Esophagus muscularis mucosa (tissue), 4 donors: ENCODE measurements at regions not wholly inside any gene's neighbourhood (a gene's known extent, or its start where the extent isn't known, plus 50 kb on each side); places are given as distances from the start of the nearest gene placed in this dataset.
"Not testable (repeated sequence)": the region's sequence is repeated elsewhere in the genome, so short reads cannot be mapped to it uniquely, and the experiment has no call there.

Experiments used
- DNase-seq: peaks from one replicate; pipeline ENCODE4 v3.0.0-alpha.2; 2017; ENCODE audit errors: extremely low spot score
- H3K27ac ChIP-seq, 4 donors: fragments of 200-600 bp; sonication (generic); replicated peaks in 1 of 4; 1 replicate in 3 of 4; 2 replicates in 1 of 4; pipeline ENCODE4 v1.5.1; 2016 to 2019; ENCODE audit warnings: mild to moderate bottlenecking in 1 of 4
- H3K27me3 ChIP-seq, 4 donors: fragments of 200-600 bp; sonication (generic); one replicate each; pipeline versions ENCODE4 v1.5.1 to v1.6.0; 2016 to 2019
- H3K36me3 ChIP-seq, 4 donors: fragments of 200-600 bp; sonication (generic); one replicate each; pipeline ENCODE4 v1.5.1; 2016 to 2019
- H3K4me1 ChIP-seq, 4 donors: fragments of 200-600 bp; sonication (generic); one replicate each; pipeline ENCODE4 v1.5.1; 2016 to 2019
- H3K4me3 ChIP-seq, 4 donors: fragments of 200-600 bp; sonication (generic); 1 replicate in 2 of 4; 2 replicates in 2 of 4; pipeline ENCODE4 v1.5.1; 2016 to 2019; ENCODE audit warnings: mild to moderate bottlenecking in 4 of 4, moderate library complexity in 1 of 4
- H3K9me3 ChIP-seq, 4 donors: fragments of 200-600 bp; sonication (generic); 1 replicate in 3 of 4; 2 replicates in 1 of 4; pipeline ENCODE4 v1.5.1; 2016 to 2019
- EP300 ChIP-seq: sonication (generic); formaldehyde crosslinking; IDR thresholded peaks from one replicate; pipeline ENCODE4 v1.6.1; 2017; ENCODE audit warnings: antibody characterized with exemption
- POLR2A ChIP-seq: fragments of 450-650 bp; IDR thresholded peaks from one replicate; pipeline ENCODE4 v1.6.1; 2017; ENCODE audit warnings: antibody characterized with exemption, moderate library complexity, mild to moderate bottlenecking, low read depth
- POLR2AphosphoS5 ChIP-seq, 2 donors: sonication (generic); formaldehyde crosslinking; IDR thresholded peaks; one replicate each; pipeline ENCODE4 v1.6.1; 2017; ENCODE audit warnings: antibody characterized with exemption in 2 of 2
- WGBS: methylation state at CpG from one replicate; pipeline ENCODE4 v1.1.5; 2018; 5-methylcytosine and 5-hydroxymethylcytosine counted together
- intact Hi-C: fragments of 100-400 bp; cut with DNase I; formaldehyde crosslinking; loops from one replicate; pipeline ENCODE4 v1.15.1; 2023
- TF ChIP-seq, protein P1 (sequence below), 3 experiments: fragments of 200-600 bp in 2 of 3; fragments of 450-650 bp in 1 of 3; sonication (generic) in 2 of 3; IDR thresholded peaks; one replicate each; pipeline ENCODE4 v1.5.1; 2017 to 2019; ENCODE audit warnings: antibody characterized with exemption in 3 of 3, mild to moderate bottlenecking in 2 of 3, moderate library complexity in 1 of 3

GRCh38 chr4:137738375-137738990, 206.2 kb upstream of the PCDH18 start:
- intact Hi-C loops: no loop called here
- Histone ChIP-seq H3K4me1 (no peaks in the 10 kb centered on the region), H3K4me3 (no peak overlapping the region), H3K36me3 (no peaks in the 10 kb centered on the region), H3K27me3 (no peaks in the 10 kb centered on the region), H3K9me3 (peaks cover 0 to 1% (median 0%) of the 10 kb centered on the region in 4 donors), H3K27ac (no peak overlapping the region)
- TF ChIP-seq EP300: no peak
- TF ChIP-seq POLR2AphosphoS5 (IDR thresholded peaks at IDR 0.05): no peak
- TF ChIP-seq, protein P1, sequence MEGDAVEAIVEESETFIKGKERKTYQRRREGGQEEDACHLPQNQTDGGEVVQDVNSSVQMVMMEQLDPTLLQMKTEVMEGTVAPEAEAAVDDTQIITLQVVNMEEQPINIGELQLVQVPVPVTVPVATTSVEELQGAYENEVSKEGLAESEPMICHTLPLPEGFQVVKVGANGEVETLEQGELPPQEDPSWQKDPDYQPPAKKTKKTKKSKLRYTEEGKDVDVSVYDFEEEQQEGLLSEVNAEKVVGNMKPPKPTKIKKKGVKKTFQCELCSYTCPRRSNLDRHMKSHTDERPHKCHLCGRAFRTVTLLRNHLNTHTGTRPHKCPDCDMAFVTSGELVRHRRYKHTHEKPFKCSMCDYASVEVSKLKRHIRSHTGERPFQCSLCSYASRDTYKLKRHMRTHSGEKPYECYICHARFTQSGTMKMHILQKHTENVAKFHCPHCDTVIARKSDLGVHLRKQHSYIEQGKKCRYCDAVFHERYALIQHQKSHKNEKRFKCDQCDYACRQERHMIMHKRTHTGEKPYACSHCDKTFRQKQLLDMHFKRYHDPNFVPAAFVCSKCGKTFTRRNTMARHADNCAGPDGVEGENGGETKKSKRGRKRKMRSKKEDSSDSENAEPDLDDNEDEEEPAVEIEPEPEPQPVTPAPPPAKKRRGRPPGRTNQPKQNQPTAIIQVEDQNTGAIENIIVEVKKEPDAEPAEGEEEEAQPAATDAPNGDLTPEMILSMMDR (IDR thresholded peaks at IDR 0.05): no peak
- no peak for DNase-seq
- 85% methylated on average over 4 of the region's 4 CpGs for whole genome bisulfite sequencing

- 94% methylated on average over 2 of the region's 4 CpGs for WGBS
- H3K36me3 ChIP-seq: no peaks in the 10 kb centered on the region
- TF ChIP-seq POLR2A (no peak), EP300 (no peak), POLR2AphosphoS5 (IDR thresholded peaks at IDR 0.05) (no peak)
- TF ChIP-seq, protein P1 (IDR thresholded peaks at IDR 0.05): no peak
- intact Hi-C loops: no loop called here
- peaks cover 0 to 7% (median 5%) of the 10 kb centered on the region in 4 donors for H3K9me3 ChIP-seq
- no peaks in the 10 kb centered on the region for H3K27me3 ChIP-seq
- no peaks in the 10 kb centered on the region for H3K4me1 ChIP-seq
- no peak overlapping the region for H3K27ac ChIP-seq
- H3K4me3 ChIP-seq: no peak overlapping the region
- no peak for DNase-seq
Measured at GRCh38 chr4:137735561-137736104, 203.3 kb upstream of the PCDH18 start.

DNA sequence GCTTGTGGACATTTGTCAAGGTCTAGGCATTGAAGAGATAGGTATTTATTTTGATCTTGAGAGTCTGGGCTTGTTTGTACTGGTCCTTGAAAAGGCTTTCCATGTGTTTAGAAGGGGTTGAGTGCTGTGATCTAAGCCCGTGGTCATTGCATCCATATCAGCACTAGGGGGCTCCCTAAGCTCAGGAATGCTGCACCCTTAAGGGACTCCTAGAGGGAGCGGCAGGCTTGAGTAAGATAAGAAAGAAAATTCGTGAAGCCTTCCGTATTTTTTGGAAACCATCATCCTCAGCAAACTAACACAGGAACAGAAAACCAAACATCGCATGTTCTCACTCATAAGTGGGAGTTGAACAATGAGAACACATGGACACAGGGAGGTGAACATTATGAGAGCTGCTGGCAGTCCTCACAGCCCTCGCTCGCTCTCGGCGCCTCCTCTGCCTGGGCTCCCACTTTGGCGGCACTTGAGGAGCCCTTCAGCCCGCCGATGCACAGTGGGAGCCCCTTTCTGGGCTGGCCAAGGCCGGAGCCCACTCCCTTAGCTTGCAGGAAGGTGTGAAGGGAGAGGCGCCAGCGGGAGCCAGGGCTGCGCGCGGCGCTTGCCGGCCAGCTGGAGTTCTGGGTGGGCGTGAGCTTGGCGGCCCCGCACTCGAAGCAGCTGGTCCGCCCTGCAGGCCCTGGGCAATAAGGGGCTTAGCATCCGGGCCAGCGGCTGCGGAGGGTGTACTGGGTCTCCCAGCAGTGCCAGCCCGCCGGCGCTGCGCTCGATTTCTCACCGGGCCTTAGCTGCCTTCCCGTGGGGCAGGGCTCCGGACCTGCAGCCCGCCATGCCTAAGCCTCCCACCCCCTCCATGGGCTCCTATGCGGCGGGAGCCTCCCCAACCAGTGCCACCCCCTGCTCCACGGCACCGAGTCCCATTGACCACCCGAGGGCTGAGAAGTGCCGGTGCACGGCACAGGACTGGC, 201.2 kb upstream of the PCDH18 start:
- DNase-seq, H3K4me1 ChIP-seq, H3K27me3 ChIP-seq, H3K36me3 ChIP-seq, H3K27ac ChIP-seq, H3K4me3 ChIP-seq, H3K9me3 ChIP-seq, intact Hi-C loops: not testable (repeated sequence)
- WGBS: 91% methylated on average over 13 of the region's 44 CpGs
- TF ChIP-seq, protein P1 (IDR thresholded peaks at IDR 0.05): peak in 2 of 3 experiments; percentile 11 to 39

DNA sequence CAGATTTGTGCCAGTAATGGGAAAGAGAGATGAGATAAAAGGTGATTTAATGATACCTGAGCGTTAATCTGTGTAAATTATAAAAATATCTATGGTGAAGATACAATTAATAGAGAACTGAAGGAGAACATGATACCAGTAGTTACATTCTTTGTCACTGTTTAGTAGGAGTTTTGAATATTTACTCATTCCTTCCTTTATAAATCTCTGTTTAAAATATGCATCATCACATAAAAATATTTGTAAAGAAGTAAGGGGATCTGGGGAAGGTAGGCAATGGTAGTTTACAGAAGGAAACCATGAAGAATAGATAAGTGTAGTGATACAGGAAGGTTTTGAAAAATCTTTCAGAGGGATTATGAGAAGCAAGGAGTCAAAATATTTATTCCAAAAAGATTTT, 190.6 kb upstream of the PCDH18 start:
- Histone ChIP-seq H3K27ac (no peak overlapping the region), H3K9me3 (no peaks in the 10 kb centered on the region), H3K36me3 (no peaks in the 10 kb centered on the region), H3K27me3 (no peaks in the 10 kb centered on the region), H3K4me1 (no peaks in the 10 kb centered on the region), H3K4me3 (no peak overlapping the region)
- DNase-seq: no peak
- 94% methylated on average over 1 of the region's 1 CpG for WGBS
- TF ChIP-seq POLR2AphosphoS5 (IDR thresholded peaks at IDR 0.05) (no peak), EP300 (no peak), POLR2A (no peak)
- TF ChIP-seq, protein P1 (IDR thresholded peaks at IDR 0.05): no peak
- intact Hi-C loops: no loop called here
